C4-2B (cell line): ENCODE measurements at regions not wholly inside any gene's neighbourhood (a gene's known extent, or its start where the extent isn't known, plus 50 kb on each side); places are given as distances from the start of the nearest gene placed in this dataset.
A peak's percentile ranks its signal among the peaks of the same experiment; 100 is the strongest.

ENCODE experiments used
- H3K27ac ChIP-seq: fragments of 450-650 bp; 2 replicates; pipeline ENCODE4 v1.5.1; 2017
- ZFX ChIP-seq: fragments of 450-650 bp; IDR thresholded peaks from 2 replicates; pipeline ENCODE4 v1.6.1; 2017
- TF ChIP-seq, protein P1 (sequence below): fragments of 450-650 bp; conservative IDR thresholded peaks from 2 replicates; pipeline ENCODE4 v1.5.1; 2017; ENCODE audit warnings: mild to moderate bottlenecking

DNA sequence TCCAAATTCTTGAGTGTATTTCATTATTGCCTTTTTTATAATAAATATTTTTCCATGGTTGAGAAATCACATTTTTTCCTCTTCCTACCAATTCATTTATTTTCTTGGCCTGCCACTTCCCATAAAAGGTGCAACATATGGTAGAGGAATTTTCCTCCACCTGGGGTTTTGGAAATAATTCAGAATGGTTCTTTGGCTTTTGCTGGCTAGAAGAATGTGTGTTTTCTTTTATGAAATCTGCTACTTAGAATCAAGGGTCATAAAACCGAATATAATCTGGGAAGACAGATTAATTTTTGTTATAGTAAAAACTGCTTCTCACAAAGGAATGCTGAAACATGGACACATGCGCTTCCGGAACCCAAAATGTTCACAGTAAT lies 54.0 kb upstream of the POMGNT2 start:
- no peak overlapping the region for H3K27ac ChIP-seq
- TF ChIP-seq, protein P1, sequence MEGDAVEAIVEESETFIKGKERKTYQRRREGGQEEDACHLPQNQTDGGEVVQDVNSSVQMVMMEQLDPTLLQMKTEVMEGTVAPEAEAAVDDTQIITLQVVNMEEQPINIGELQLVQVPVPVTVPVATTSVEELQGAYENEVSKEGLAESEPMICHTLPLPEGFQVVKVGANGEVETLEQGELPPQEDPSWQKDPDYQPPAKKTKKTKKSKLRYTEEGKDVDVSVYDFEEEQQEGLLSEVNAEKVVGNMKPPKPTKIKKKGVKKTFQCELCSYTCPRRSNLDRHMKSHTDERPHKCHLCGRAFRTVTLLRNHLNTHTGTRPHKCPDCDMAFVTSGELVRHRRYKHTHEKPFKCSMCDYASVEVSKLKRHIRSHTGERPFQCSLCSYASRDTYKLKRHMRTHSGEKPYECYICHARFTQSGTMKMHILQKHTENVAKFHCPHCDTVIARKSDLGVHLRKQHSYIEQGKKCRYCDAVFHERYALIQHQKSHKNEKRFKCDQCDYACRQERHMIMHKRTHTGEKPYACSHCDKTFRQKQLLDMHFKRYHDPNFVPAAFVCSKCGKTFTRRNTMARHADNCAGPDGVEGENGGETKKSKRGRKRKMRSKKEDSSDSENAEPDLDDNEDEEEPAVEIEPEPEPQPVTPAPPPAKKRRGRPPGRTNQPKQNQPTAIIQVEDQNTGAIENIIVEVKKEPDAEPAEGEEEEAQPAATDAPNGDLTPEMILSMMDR, result no peak
- no peak for TF ChIP-seq ZFX

DNA sequence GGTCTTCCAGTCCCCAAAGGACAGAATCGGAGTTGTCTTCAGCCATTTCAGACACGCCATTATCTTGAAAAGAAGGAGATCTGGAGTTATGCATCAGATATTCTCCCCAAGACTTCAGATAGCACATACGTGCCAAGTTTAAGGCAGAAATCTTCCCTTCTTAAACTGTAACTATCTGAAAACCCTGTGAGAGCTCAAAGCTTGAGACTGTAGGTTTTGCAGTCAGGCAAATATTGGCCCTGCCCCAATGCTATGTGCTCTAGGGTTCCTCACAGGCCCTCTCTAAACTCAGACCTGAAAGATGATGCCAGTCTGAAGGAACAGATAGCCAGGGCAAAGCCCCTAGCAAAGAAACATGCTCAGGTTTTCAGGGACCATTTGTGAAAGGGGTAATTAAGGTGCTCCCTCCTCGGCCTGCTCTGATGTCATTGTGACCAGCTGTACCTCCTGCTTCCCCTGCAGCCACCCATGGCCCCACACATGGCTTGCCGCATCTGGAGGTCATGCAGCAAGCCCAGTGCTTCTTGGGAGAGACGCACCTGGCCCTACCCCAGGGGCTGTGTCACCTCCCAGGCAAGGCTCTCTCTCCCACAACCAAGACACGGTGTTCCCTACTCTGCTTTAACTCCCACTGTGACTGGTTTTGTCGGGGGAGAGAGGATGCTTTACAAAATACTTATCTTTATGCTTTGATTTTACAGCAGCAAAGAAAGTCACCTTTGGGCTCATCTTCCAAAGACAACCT lies 53.4 kb upstream of the POMGNT2 start:
- TF ChIP-seq, protein P1, result no peak
- TF ChIP-seq ZFX, result no peak
- H3K27ac ChIP-seq, result no peak overlapping the region

DNA sequence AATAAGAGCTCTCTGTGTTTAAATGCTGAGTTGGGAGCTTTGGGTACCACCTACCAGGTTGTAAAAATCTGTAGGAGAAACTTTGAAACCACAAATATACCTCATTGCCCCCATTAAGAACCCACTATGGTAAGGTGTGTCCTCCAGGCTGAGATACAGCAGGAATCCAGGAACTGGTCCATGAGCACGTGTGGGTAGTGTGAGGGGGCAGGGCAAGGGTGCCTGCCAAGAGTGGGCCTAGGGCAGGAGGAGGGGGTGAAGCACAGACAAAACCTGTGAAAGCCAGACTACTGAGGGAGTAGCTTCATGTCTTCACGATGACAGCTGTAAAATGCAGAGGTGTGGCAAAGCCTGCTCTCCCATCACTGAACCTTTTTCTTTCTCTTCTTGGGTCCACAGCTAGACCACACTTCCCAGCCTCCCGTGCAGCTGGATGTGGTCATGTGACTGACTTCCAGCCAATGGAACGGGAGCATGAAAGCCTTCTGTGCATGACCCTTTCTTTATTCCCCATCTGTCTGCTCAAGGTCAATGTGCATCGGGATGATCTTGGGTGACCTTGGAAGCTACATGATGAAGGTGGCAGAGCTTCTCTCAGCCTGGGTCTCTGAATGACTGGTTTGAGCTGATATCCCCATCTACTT lies 51.1 kb upstream of the POMGNT2 start:
- no peak for TF ChIP-seq ZFX
- TF ChIP-seq, protein P1, result no peak
- H3K27ac ChIP-seq, result no peak overlapping the region

DNA sequence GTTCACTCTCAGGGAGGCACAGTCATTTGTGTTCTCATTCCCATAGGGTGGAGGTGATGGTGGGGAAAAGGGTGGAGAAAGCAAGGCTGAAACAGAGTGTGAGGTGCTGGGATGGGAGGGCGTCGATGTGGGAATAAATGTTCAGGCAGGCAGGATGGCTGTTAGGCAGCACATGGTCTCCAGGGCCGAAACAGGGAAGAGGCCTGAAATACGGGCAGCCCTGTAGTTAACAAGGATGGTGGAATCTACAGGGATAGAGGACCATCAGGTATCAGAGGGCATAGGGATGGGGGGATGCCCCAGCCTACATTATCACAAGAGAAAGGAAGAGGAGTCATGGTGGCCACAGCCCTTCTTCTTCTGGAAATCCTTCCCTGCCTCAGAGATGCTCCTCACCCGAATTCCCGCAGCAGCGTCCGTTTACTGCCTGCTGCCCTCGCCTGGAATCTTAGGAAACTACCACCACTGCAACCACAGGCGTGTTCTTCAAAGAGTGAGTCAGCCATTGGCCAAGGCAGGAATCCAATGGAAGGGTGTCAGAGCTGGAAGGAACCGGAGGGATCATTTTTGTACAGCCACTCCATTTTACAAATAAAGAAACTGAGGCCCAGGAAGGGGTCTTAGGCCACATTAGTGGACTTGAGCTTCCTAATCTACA lies 49.7 kb upstream of the POMGNT2 start:
- H3K27ac ChIP-seq, result no peak overlapping the region
- TF ChIP-seq ZFX, result no peak
- TF ChIP-seq, protein P1, result peak; percentile 71
